ENCODE measurements at regions not wholly inside any gene's neighbourhood (a gene's known extent, or its start where the extent isn't known, plus 50 kb on each side); places are given as distances from the start of the nearest gene placed in this dataset.

DNA sequence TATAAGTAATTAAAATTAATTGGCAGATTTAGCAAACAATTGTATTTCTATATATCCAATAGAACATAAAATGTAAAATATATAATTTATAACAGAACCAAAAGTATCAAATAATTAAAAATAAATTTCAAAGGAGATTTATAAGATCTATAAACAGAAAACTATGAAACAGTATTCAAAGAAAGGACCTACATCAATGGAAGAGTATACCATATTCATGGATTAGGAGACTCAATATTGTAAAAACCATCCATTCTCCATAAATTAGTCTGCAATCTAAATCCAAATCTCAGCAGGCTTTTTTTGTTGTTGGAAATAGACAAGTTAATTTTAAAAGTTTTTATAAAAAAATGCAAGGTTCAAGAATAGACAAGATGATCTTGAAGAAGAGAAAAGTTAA lies 149.0 kb upstream of the RUNX3 start:
- no peak overlapping the region for H3K4me3 ChIP-seq (ENCODE audit: low read depth, low read length)
- no peaks in the 10 kb centered on the region for H3K4me1 ChIP-seq
- no peaks in the 10 kb centered on the region for H3K36me3 ChIP-seq
- no peaks in the 10 kb centered on the region for H3K9me3 ChIP-seq
- H3K27me3 ChIP-seq: no peaks in the 10 kb centered on the region
- TF ChIP-seq, protein P1, sequence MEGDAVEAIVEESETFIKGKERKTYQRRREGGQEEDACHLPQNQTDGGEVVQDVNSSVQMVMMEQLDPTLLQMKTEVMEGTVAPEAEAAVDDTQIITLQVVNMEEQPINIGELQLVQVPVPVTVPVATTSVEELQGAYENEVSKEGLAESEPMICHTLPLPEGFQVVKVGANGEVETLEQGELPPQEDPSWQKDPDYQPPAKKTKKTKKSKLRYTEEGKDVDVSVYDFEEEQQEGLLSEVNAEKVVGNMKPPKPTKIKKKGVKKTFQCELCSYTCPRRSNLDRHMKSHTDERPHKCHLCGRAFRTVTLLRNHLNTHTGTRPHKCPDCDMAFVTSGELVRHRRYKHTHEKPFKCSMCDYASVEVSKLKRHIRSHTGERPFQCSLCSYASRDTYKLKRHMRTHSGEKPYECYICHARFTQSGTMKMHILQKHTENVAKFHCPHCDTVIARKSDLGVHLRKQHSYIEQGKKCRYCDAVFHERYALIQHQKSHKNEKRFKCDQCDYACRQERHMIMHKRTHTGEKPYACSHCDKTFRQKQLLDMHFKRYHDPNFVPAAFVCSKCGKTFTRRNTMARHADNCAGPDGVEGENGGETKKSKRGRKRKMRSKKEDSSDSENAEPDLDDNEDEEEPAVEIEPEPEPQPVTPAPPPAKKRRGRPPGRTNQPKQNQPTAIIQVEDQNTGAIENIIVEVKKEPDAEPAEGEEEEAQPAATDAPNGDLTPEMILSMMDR (IDR thresholded peaks at IDR 0.05; ENCODE audit: low read depth, low read length): no peak
- no peak for DNase-seq

DNA sequence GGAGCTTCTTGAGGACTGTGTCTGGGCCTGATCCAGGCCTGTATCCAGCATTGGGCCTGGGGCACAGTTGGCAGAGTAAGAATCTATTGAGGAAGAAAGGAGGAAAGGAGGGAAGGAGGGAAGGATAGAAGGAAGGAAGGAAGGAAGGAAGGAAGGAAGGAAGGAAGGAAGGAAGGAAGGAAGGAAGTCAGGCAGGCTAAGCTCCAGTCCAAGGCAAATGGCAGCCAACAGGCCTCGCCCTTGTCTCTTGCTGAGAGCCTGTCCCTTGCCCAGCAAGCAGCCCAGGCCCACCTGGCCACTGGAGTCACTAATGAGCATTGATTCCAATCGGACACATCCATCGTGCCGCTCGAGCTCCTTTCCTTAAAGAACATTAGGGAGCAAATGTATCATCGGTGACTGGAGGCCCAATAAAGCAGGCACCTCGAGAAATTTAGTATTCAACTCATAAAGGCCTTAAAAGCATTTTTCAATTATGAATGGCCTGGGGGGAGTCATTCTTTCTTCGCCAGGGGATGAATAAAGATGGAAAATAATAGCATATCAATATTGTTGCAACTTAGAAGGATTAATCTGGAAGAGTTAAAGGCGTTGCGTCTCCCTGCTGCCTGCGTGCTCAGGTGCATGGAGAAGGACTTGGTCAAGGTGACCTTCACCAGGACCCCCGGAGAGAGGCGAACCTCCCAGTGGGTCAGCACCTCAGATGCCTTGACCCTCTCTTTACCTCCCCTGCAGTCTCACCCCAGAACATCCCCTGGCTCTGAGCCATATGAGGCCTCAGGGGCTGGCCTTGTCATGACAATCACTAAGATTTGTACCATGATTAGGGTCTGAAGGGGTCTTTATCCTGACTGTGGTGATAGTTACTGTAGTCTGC lies 144.5 kb upstream of the RUNX3 start:
- Histone ChIP-seq H3K27me3 (no peaks in the 10 kb centered on the region), H3K9me3 (no peaks in the 10 kb centered on the region), H3K4me3 (ENCODE audit: low read depth, low read length) (no peak overlapping the region), H3K4me1 (no peaks in the 10 kb centered on the region), H3K36me3 (no peaks in the 10 kb centered on the region)
- no peak for DNase-seq
- TF ChIP-seq, protein P1 (IDR thresholded peaks at IDR 0.05; ENCODE audit: low read depth, low read length): no peak

DNA sequence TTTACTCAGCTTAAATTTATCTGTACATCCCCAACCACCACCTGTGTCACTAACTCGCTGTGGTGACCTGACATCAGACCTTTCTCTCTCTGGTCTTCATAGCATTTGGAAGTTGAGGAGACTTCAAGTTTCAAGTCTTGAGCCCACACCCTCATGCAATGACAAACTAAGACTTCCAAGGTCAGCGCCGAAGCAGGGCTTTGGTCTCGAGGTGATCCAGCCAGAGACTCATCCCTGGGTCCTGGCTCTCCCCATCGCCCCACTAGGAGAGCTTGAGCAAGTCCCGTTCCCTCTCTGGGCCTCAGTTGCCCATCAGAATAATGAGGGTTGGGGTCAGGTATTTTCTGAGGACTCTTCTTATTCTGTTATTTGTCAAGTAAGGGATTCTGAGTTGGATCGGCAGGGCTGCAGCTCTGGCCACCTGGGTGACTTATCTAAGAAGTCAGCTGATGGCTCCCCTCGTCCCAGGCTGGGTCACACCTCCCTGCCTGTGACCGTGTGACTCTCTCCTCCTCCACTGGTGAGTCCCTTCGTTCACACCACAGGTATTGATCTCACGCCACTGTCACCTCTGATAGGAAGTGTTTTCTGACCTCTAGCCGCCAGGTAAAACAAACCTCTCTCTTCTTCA lies 143.7 kb upstream of the RUNX3 start:
- Histone ChIP-seq H3K4me1 (no peaks in the 10 kb centered on the region), H3K36me3 (no peaks in the 10 kb centered on the region), H3K27me3 (no peaks in the 10 kb centered on the region), H3K4me3 (ENCODE audit: low read depth, low read length) (no peak overlapping the region), H3K9me3 (no peaks in the 10 kb centered on the region)
- TF ChIP-seq, protein P1 (IDR thresholded peaks at IDR 0.05; ENCODE audit: low read depth, low read length): no peak
- DNase-seq: no peak

DNA sequence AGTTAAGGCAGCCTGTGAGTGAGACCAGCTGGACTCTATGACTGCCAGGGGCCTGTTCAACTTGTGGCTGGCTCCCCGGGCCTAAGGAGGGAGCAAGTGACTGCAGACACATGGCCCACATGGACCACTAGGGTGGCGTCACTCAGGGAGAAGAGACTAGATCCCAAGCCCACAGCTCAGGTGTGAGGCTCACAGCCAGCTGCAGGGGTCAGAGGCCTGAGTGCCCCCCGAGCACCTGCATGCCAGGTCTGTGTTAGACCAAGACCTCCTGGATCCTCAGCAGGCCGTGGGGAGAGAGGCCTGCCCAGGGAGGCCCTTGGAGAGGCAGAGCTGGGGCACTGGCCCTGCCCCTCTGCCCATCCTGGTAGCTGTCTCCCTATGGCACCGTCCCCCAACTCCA lies 142.4 kb upstream of the RUNX3 start:
- no peak overlapping the region for H3K4me3 ChIP-seq (ENCODE audit: low read depth, low read length)
- TF ChIP-seq, protein P1 (IDR thresholded peaks at IDR 0.05; ENCODE audit: low read depth, low read length): no peak
- H3K9me3 ChIP-seq: no peaks in the 10 kb centered on the region
- no peaks in the 10 kb centered on the region for H3K36me3 ChIP-seq
- H3K4me1 ChIP-seq: no peaks in the 10 kb centered on the region
- no peaks in the 10 kb centered on the region for H3K27me3 ChIP-seq
- DNase-seq: no peak

DNA sequence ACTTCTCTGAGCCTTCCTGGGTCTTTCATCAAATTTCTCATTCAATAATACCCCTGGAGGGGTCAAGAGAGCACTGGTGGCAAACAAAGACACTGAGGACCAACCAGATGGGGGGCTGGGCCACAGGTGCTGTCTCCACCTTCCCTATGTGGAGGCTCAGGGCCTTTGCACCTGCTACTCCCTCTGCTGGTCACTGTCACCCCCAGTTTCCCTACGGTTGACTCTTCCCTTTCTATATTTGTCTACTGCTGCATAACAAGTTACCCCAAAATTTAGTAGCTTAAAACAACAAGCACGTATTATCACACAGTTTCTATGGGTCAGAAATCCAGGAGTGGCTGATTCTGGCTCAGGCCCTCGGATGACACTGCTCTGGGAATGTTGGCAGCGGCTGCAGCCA lies 138.8 kb upstream of the RUNX3 start:
- TF ChIP-seq, protein P1 (IDR thresholded peaks at IDR 0.05; ENCODE audit: low read depth, low read length): no peak
- Histone ChIP-seq H3K27me3 (no peaks in the 10 kb centered on the region), H3K4me3 (ENCODE audit: low read depth, low read length) (no peak overlapping the region), H3K9me3 (no peaks in the 10 kb centered on the region), H3K4me1 (peaks cover 10% of the 10 kb centered on the region), H3K36me3 (no peaks in the 10 kb centered on the region)
- no peak for DNase-seq

DNA sequence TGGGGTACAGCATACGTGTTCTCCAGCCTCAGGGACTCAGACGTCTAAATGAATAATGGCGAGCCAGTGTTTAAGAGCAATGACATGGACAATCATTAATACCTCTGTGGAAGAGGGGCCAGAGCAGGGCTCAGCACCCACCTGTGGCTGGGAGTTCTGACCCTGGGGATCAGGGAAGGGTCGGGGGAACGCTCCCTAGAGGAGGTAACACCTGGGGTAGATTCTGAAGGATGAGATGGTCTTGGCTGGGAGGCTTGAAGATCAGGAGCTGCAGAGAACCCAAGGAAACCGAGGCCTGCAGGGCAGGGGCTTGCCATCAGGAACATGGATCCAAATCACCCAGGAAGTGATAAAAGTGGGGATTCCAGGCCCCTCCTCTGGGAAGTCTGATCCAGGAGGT lies 138.2 kb upstream of the RUNX3 start:
- peaks cover 10% of the 10 kb centered on the region for H3K4me1 ChIP-seq
- no peaks in the 10 kb centered on the region for H3K9me3 ChIP-seq
- H3K4me3 ChIP-seq (ENCODE audit: low read depth, low read length): no peak overlapping the region
- no peak for DNase-seq
- H3K36me3 ChIP-seq: no peaks in the 10 kb centered on the region
- TF ChIP-seq, protein P1 (IDR thresholded peaks at IDR 0.05; ENCODE audit: low read depth, low read length): no peak
- no peaks in the 10 kb centered on the region for H3K27me3 ChIP-seq

Measured in BE2C (cell line).